ENCODE measurements at regions not wholly inside any gene's neighbourhood (a gene's known extent, or its start where the extent isn't known, plus 50 kb on each side); places are given as distances from the start of the nearest gene placed in this dataset.
"Not testable (repeated sequence)": the region's sequence is repeated elsewhere in the genome, so short reads cannot be mapped to it uniquely, and the experiment has no call there.

GRCh38 chr3:103295974-103296570, 861.3 kb downstream of the ZPLD1 start:
- Mint-ChIP-seq H3K27ac (no peak overlapping the region), H3K9me3 (peaks cover 3% of the 10 kb centered on the region), H3K4me3 (no peak overlapping the region), H3K36me3 (no peaks in the 10 kb centered on the region), H3K4me1 (peaks cover 6% of the 10 kb centered on the region), H3K27me3 (ENCODE audit: insufficient read depth, low read depth) (no peaks in the 10 kb centered on the region)
- DNase-seq (ENCODE audit: low spot score), result peak; percentile 20
- no peaks in the 10 kb centered on the region for H4K20me1 ChIP-seq (ENCODE audit: low read depth)
- no peak overlapping the region for H3K4me3 ChIP-seq
- H3K27ac ChIP-seq, result no peak overlapping the region
- H3F3A ChIP-seq (ENCODE audit: low read depth), result no peaks in the 10 kb centered on the region
- H3K36me3 ChIP-seq, result no peaks in the 10 kb centered on the region
- no peaks in the 10 kb centered on the region for H3K9me3 ChIP-seq (ENCODE audit: low read depth)
- H3K9ac ChIP-seq, result no peak overlapping the region
- no peaks in the 10 kb centered on the region for H3K79me2 ChIP-seq (ENCODE audit: low read depth)
- TF ChIP-seq EZH2 (IDR thresholded peaks at IDR 0.05) (no peak), CTCF (IDR thresholded peaks at IDR 0.05) (peak; percentile 64)
- no peaks in the 10 kb centered on the region for H3K4me1 ChIP-seq
- H3K27me3 ChIP-seq, result no peaks in the 10 kb centered on the region
- no peak overlapping the region for H2AFZ ChIP-seq (replicated peaks)
- H3K4me2 ChIP-seq, result no peak overlapping the region

- H3K27ac ChIP-seq; DNase-seq (ENCODE audit: low spot score); H3K4me3 ChIP-seq; H3K27me3 ChIP-seq; H3K36me3 ChIP-seq; H3K4me1 ChIP-seq; H3F3A ChIP-seq (ENCODE audit: low read depth); H3K4me1 Mint-ChIP-seq; H3K36me3 Mint-ChIP-seq; H3K9me3 ChIP-seq (ENCODE audit: low read depth); H3K9me3 Mint-ChIP-seq; H3K27me3 Mint-ChIP-seq (ENCODE audit: insufficient read depth, low read depth); H2AFZ ChIP-seq (replicated peaks); H3K79me2 ChIP-seq (ENCODE audit: low read depth); H3K4me3 Mint-ChIP-seq; H4K20me1 ChIP-seq (ENCODE audit: low read depth); H3K9ac ChIP-seq; H3K4me2 ChIP-seq; H3K27ac Mint-ChIP-seq: not testable (repeated sequence)
Measured at GRCh38 chr3:103297502-103297901, 862.7 kb downstream of the ZPLD1 start.

GRCh38 chr3:103306104-103306503, 871.3 kb downstream of the ZPLD1 start:
- Mint-ChIP-seq H3K9me3 (no peaks in the 10 kb centered on the region), H3K4me1 (no peaks in the 10 kb centered on the region), H3K36me3 (no peaks in the 10 kb centered on the region), H3K4me3 (no peak overlapping the region), H3K27ac (no peak overlapping the region), H3K27me3 (ENCODE audit: insufficient read depth, low read depth) (no peaks in the 10 kb centered on the region)
- H2AFZ ChIP-seq (replicated peaks), result no peak overlapping the region
- H3K36me3 ChIP-seq, result no peaks in the 10 kb centered on the region
- no peak for DNase-seq (ENCODE audit: low spot score)
- no peak overlapping the region for H3K4me2 ChIP-seq
- no peak overlapping the region for H3K27ac ChIP-seq
- no peaks in the 10 kb centered on the region for H3K79me2 ChIP-seq (ENCODE audit: low read depth)
- H3K9me3 ChIP-seq (ENCODE audit: low read depth), result no peaks in the 10 kb centered on the region
- TF ChIP-seq CTCF (IDR thresholded peaks at IDR 0.05) (no peak), EZH2phosphoT487 (IDR thresholded peaks at IDR 0.05) (no peak), EZH2 (IDR thresholded peaks at IDR 0.05) (no peak)
- no peak overlapping the region for H3K9ac ChIP-seq
- no peaks in the 10 kb centered on the region for H4K20me1 ChIP-seq (ENCODE audit: low read depth)
- no peak overlapping the region for H3K4me3 ChIP-seq
- no peaks in the 10 kb centered on the region for H3F3A ChIP-seq (ENCODE audit: low read depth)
- no peaks in the 10 kb centered on the region for H3K27me3 ChIP-seq
- H3K4me1 ChIP-seq, result no peaks in the 10 kb centered on the region

- H3K9me3 ChIP-seq (ENCODE audit: low read depth), result no peaks in the 10 kb centered on the region
- no peaks in the 10 kb centered on the region for H3F3A ChIP-seq (ENCODE audit: low read depth)
- TF ChIP-seq CTCF (IDR thresholded peaks at IDR 0.05) (peak; percentile 55), EZH2phosphoT487 (IDR thresholded peaks at IDR 0.05) (no peak), EZH2 (IDR thresholded peaks at IDR 0.05) (no peak)
- no peak overlapping the region for H3K4me3 ChIP-seq
- Mint-ChIP-seq H3K4me1 (no peaks in the 10 kb centered on the region), H3K27me3 (ENCODE audit: insufficient read depth, low read depth) (no peaks in the 10 kb centered on the region), H3K9me3 (no peaks in the 10 kb centered on the region), H3K4me3 (no peak overlapping the region), H3K27ac (no peak overlapping the region), H3K36me3 (no peaks in the 10 kb centered on the region)
- DNase-seq (ENCODE audit: low spot score), result peak; percentile 36
- H3K9ac ChIP-seq, result no peak overlapping the region
- H3K79me2 ChIP-seq (ENCODE audit: low read depth), result no peaks in the 10 kb centered on the region
- no peaks in the 10 kb centered on the region for H3K4me1 ChIP-seq
- H3K27me3 ChIP-seq, result no peaks in the 10 kb centered on the region
- H3K27ac ChIP-seq, result no peak overlapping the region
- no peaks in the 10 kb centered on the region for H3K36me3 ChIP-seq
- peak overlapping the region; percentile 53 for H2AFZ ChIP-seq (replicated peaks)
- no peaks in the 10 kb centered on the region for H4K20me1 ChIP-seq (ENCODE audit: low read depth)
- no peak overlapping the region for H3K4me2 ChIP-seq
Measured at GRCh38 chr3:103308921-103309320, 874.1 kb downstream of the ZPLD1 start.

All from neural progenitor cell (in vitro differentiated cells).